ENCODE measurements at regions not wholly inside any gene's neighbourhood (a gene's known extent, or its start where the extent isn't known, plus 50 kb on each side); places are given as distances from the start of the nearest gene placed in this dataset.
"Not testable (repeated sequence)": the region's sequence is repeated elsewhere in the genome, so short reads cannot be mapped to it uniquely, and the experiment has no call there.

GRCh38 chrX:96486687-96487086 is 198.0 kb upstream of the DIAPH2 start:
- not testable (repeated sequence) for TF ChIP-seq SP1, SUZ12 (IDR thresholded peaks at IDR 0.05)
